Fibroblast of skin of abdomen (primary cell): ENCODE measurements at regions not wholly inside any gene's neighbourhood (a gene's known extent, or its start where the extent isn't known, plus 50 kb on each side); places are given as distances from the start of the nearest gene placed in this dataset.

Experiments
- DNase-seq: peaks from one replicate; pipeline ENCODE4 v3.0.0-alpha.2; 2013

GRCh38 chrX:131704136-131704695 is 160.3 kb downstream of the OR13H1 start:
- no peak for DNase-seq

- no peak for DNase-seq
Measured at GRCh38 chrX:131709553-131709952, 165.7 kb downstream of the OR13H1 start.

- DNase-seq: no peak
Measured at GRCh38 chrX:131711478-131711867, 167.6 kb downstream of the OR13H1 start.

- DNase-seq: no peak
Measured at GRCh38 chrX:131723646-131724045, 179.8 kb downstream of the OR13H1 start.

GRCh38 chrX:131724292-131724691 is 180.4 kb downstream of the OR13H1 start:
- no peak for DNase-seq

- DNase-seq: no peak
Measured at GRCh38 chrX:131725001-131725654, 181.3 kb downstream of the OR13H1 start.

- no peak for DNase-seq
Measured at GRCh38 chrX:131727778-131728177, 183.9 kb downstream of the OR13H1 start.

- DNase-seq: no peak
Measured at GRCh38 chrX:131728295-131729145, 184.6 kb downstream of the OR13H1 start.

GRCh38 chrX:131729295-131729694 is 185.4 kb downstream of the OR13H1 start:
- no peak for DNase-seq

- DNase-seq: no peak
Measured at GRCh38 chrX:131734621-131735020, 190.7 kb downstream of the OR13H1 start.

- no peak for DNase-seq
Measured at GRCh38 chrX:131735127-131735526, 191.3 kb downstream of the OR13H1 start.

- DNase-seq: no peak
Measured at GRCh38 chrX:131739823-131740222, 195.9 kb downstream of the OR13H1 start.

GRCh38 chrX:131741103-131741581 is 197.3 kb downstream of the OR13H1 start:
- DNase-seq: no peak

GRCh38 chrX:131745942-131746489 is 202.1 kb downstream of the OR13H1 start:
- DNase-seq: no peak

GRCh38 chrX:131746491-131746968 is 202.7 kb downstream of the OR13H1 start:
- DNase-seq: no peak

- DNase-seq: no peak
Measured at GRCh38 chrX:131747173-131747572, 203.3 kb downstream of the OR13H1 start.

- DNase-seq: no peak
Measured at GRCh38 chrX:131752493-131753198, 208.8 kb downstream of the OR13H1 start.

GRCh38 chrX:131762802-131763234 is 218.9 kb downstream of the OR13H1 start:
- DNase-seq: no peak

GRCh38 chrX:131763674-131764073 is 219.8 kb downstream of the OR13H1 start:
- DNase-seq: no peak

- no peak for DNase-seq
Measured at GRCh38 chrX:131764216-131764615, 220.3 kb downstream of the OR13H1 start.

- DNase-seq: no peak
Measured at GRCh38 chrX:131778269-131779218, 234.7 kb downstream of the OR13H1 start.
